ENCODE measurements at regions not wholly inside any gene's neighbourhood (a gene's known extent, or its start where the extent isn't known, plus 50 kb on each side); places are given as distances from the start of the nearest gene placed in this dataset.

- Histone ChIP-seq H3K36me3 (ENCODE audit: control insufficient read depth in 2 of 2, extremely low read depth in 1 of 2, insufficient read depth in 1 of 2, low read length in 1 of 2) (no peaks in the 10 kb centered on the region), H3K4me1 (ENCODE audit: control insufficient read depth in 1 of 2, extremely low read depth in 1 of 2, insufficient read depth in 2 of 2, low read length in 2 of 2) (no peaks in the 10 kb centered on the region), H3K27me3 (replicated peaks in 1 of 2; ENCODE audit: control insufficient read depth in 2 of 2, extremely low read depth in 1 of 2, insufficient read depth in 2 of 2, low read length in 1 of 2) (peaks cover 0 to 7% of the 10 kb centered on the region in 2 experiments), H3K9me3 (no peaks in the 10 kb centered on the region), H3K27ac (ENCODE audit: low read length) (no peak overlapping the region), H3K4me3 (ENCODE audit: control insufficient read depth in 1 of 2, extremely low read depth in 1 of 2, low read length in 1 of 2) (no peak overlapping the region)
- DNase-seq (no peak), ATAC-seq (replicated peaks in 1 of 4) (no peak)
- ChIA-PET POLR2A (no interaction called here), CTCF (no interaction called here)
- Mint-ChIP-seq H3K27ac (no peak overlapping the region), H3K4me3 (no peak overlapping the region), H3K4me1 (no peaks in the 10 kb centered on the region), H3K27me3 (peaks cover 0 to 3% of the 10 kb centered on the region in 2 donors), H3K36me3 (no peaks in the 10 kb centered on the region), H3K9me3 (no peaks in the 10 kb centered on the region)
- 83% methylated on average over 7 of the region's 8 CpGs for whole genome bisulfite sequencing (ENCODE audit: insufficient coverage)
Observed at GRCh38 chr10:78262860-78263259, 229.2 kb downstream of the RPS24 start.

GRCh38 chr10:78263521-78263988 lies 229.9 kb downstream of the RPS24 start:
- H3K9me3 ChIP-seq, result no peaks in the 10 kb centered on the region
- 96% methylated on average over 4 of the region's 5 CpGs for WGBS (ENCODE audit: insufficient coverage)
- no peaks in the 10 kb centered on the region for H3K4me1 ChIP-seq (ENCODE audit: control insufficient read depth in 1 of 2, extremely low read depth in 1 of 2, insufficient read depth in 2 of 2, low read length in 2 of 2)
- DNase-seq (no peak), ATAC-seq (replicated peaks in 1 of 4) (no peak)
- ChIA-PET POLR2A (interaction anchor here in 1 of 2 donors (0.6 kb wide), 1 partner anchor 480 kb away, joined by 12 read pairs; no protein-coding TSS in a partner anchor), CTCF (no interaction called here)
- H3K27ac ChIP-seq (ENCODE audit: low read length), result no peak overlapping the region
- no peak overlapping the region for H3K27ac Mint-ChIP-seq
- H3K36me3 ChIP-seq (ENCODE audit: control insufficient read depth in 2 of 2, extremely low read depth in 1 of 2, insufficient read depth in 1 of 2, low read length in 1 of 2), result no peaks in the 10 kb centered on the region
- no peaks in the 10 kb centered on the region for H3K36me3 Mint-ChIP-seq
- peaks cover 0 to 3% of the 10 kb centered on the region in 2 donors for H3K27me3 Mint-ChIP-seq
- H3K27me3 ChIP-seq (replicated peaks in 1 of 2; ENCODE audit: control insufficient read depth in 2 of 2, extremely low read depth in 1 of 2, insufficient read depth in 2 of 2, low read length in 1 of 2), result peaks cover 0 to 3% of the 10 kb centered on the region in 2 experiments
- no peaks in the 10 kb centered on the region for H3K4me1 Mint-ChIP-seq
- H3K4me3 Mint-ChIP-seq, result no peak overlapping the region
- H3K4me3 ChIP-seq (ENCODE audit: control insufficient read depth in 1 of 2, extremely low read depth in 1 of 2, low read length in 1 of 2), result no peak overlapping the region
- H3K9me3 Mint-ChIP-seq, result no peaks in the 10 kb centered on the region

GRCh38 chr10:78264361-78264760 lies 230.7 kb downstream of the RPS24 start:
- no peaks in the 10 kb centered on the region for H3K36me3 ChIP-seq (ENCODE audit: control insufficient read depth in 2 of 2, extremely low read depth in 1 of 2, insufficient read depth in 1 of 2, low read length in 1 of 2)
- no CpG with 5 or more reads among the region's 3 CpGs for WGBS (ENCODE audit: insufficient coverage)
- Mint-ChIP-seq H3K27me3 (peaks cover 0 to 3% of the 10 kb centered on the region in 2 donors), H3K9me3 (no peaks in the 10 kb centered on the region), H3K4me3 (no peak overlapping the region), H3K27ac (no peak overlapping the region), H3K4me1 (no peaks in the 10 kb centered on the region), H3K36me3 (no peaks in the 10 kb centered on the region)
- H3K4me3 ChIP-seq (ENCODE audit: control insufficient read depth in 1 of 2, extremely low read depth in 1 of 2, low read length in 1 of 2), result no peak overlapping the region
- DNase-seq (no peak), ATAC-seq (replicated peaks in 1 of 4) (no peak)
- no peaks in the 10 kb centered on the region for H3K9me3 ChIP-seq
- ChIA-PET POLR2A (no interaction called here), CTCF (no interaction called here)
- no peaks in the 10 kb centered on the region for H3K4me1 ChIP-seq (ENCODE audit: control insufficient read depth in 1 of 2, extremely low read depth in 1 of 2, insufficient read depth in 2 of 2, low read length in 2 of 2)
- H3K27me3 ChIP-seq (replicated peaks in 1 of 2; ENCODE audit: control insufficient read depth in 2 of 2, extremely low read depth in 1 of 2, insufficient read depth in 2 of 2, low read length in 1 of 2), result peaks cover 0 to 3% of the 10 kb centered on the region in 2 experiments
- H3K27ac ChIP-seq (ENCODE audit: low read length), result no peak overlapping the region

GRCh38 chr10:78266741-78267469 lies 233.2 kb downstream of the RPS24 start:
- Mint-ChIP-seq H3K36me3 (no peaks in the 10 kb centered on the region), H3K4me3 (no peak overlapping the region), H3K9me3 (no peaks in the 10 kb centered on the region), H3K4me1 (no peaks in the 10 kb centered on the region), H3K27ac (no peak overlapping the region), H3K27me3 (no peaks in the 10 kb centered on the region)
- H3K9me3 ChIP-seq, result no peaks in the 10 kb centered on the region
- H3K36me3 ChIP-seq (ENCODE audit: control insufficient read depth in 2 of 2, extremely low read depth in 1 of 2, insufficient read depth in 1 of 2, low read length in 1 of 2), result no peaks in the 10 kb centered on the region
- CTCF ChIA-PET, result no interaction called here
- ATAC-seq (replicated peaks in 1 of 4), result no peak
- POLR2A ChIA-PET, result no interaction called here
- no peak overlapping the region for H3K4me3 ChIP-seq (ENCODE audit: control insufficient read depth in 1 of 2, extremely low read depth in 1 of 2, low read length in 1 of 2)
- peaks cover 0 to 4% of the 10 kb centered on the region in 2 experiments for H3K27me3 ChIP-seq (replicated peaks in 1 of 2; ENCODE audit: control insufficient read depth in 2 of 2, extremely low read depth in 1 of 2, insufficient read depth in 2 of 2, low read length in 1 of 2)
- H3K4me1 ChIP-seq (ENCODE audit: control insufficient read depth in 1 of 2, extremely low read depth in 1 of 2, insufficient read depth in 2 of 2, low read length in 2 of 2), result no peaks in the 10 kb centered on the region
- 65% methylated on average over 4 of the region's 10 CpGs for WGBS (ENCODE audit: insufficient coverage)
- DNase-seq, result no peak
- H3K27ac ChIP-seq (ENCODE audit: low read length), result no peak overlapping the region

- H3K4me1 ChIP-seq (ENCODE audit: control insufficient read depth in 1 of 2, extremely low read depth in 1 of 2, insufficient read depth in 2 of 2, low read length in 2 of 2), result no peaks in the 10 kb centered on the region
- no peak for ATAC-seq (replicated peaks in 1 of 4)
- H3K27me3 ChIP-seq (replicated peaks in 1 of 2; ENCODE audit: control insufficient read depth in 2 of 2, extremely low read depth in 1 of 2, insufficient read depth in 2 of 2, low read length in 1 of 2), result peaks cover 0 to 9% of the 10 kb centered on the region in 2 experiments
- POLR2A ChIA-PET, result no interaction called here
- Mint-ChIP-seq H3K4me3 (no peak overlapping the region), H3K4me1 (no peaks in the 10 kb centered on the region), H3K9me3 (no peaks in the 10 kb centered on the region), H3K27ac (no peak overlapping the region), H3K27me3 (no peaks in the 10 kb centered on the region), H3K36me3 (no peaks in the 10 kb centered on the region)
- WGBS (ENCODE audit: insufficient coverage), result 77% methylated on average over 3 of the region's 3 CpGs
- H3K9me3 ChIP-seq, result no peaks in the 10 kb centered on the region
- H3K27ac ChIP-seq (ENCODE audit: low read length), result no peak overlapping the region
- no peaks in the 10 kb centered on the region for H3K36me3 ChIP-seq (ENCODE audit: control insufficient read depth in 2 of 2, extremely low read depth in 1 of 2, insufficient read depth in 1 of 2, low read length in 1 of 2)
- no peak for DNase-seq
- CTCF ChIA-PET, result no interaction called here
- no peak overlapping the region for H3K4me3 ChIP-seq (ENCODE audit: control insufficient read depth in 1 of 2, extremely low read depth in 1 of 2, low read length in 1 of 2)
Observed at GRCh38 chr10:78267598-78267997, 233.9 kb downstream of the RPS24 start.

GRCh38 chr10:78269060-78269459 lies 235.4 kb downstream of the RPS24 start:
- Mint-ChIP-seq H3K36me3 (no peaks in the 10 kb centered on the region), H3K4me3 (no peak overlapping the region), H3K27ac (no peak overlapping the region), H3K27me3 (peaks cover 0 to 2% of the 10 kb centered on the region in 2 donors), H3K9me3 (no peaks in the 10 kb centered on the region), H3K4me1 (no peaks in the 10 kb centered on the region)
- POLR2A ChIA-PET, result no interaction called here
- DNase-seq (no peak), ATAC-seq (replicated peaks in 1 of 4) (no peak)
- H3K27ac ChIP-seq (ENCODE audit: low read length), result no peak overlapping the region
- CTCF ChIA-PET, result no interaction called here
- no peaks in the 10 kb centered on the region for H3K4me1 ChIP-seq (ENCODE audit: control insufficient read depth in 1 of 2, extremely low read depth in 1 of 2, insufficient read depth in 2 of 2, low read length in 2 of 2)
- peaks cover 0 to 13% of the 10 kb centered on the region in 2 experiments for H3K27me3 ChIP-seq (replicated peaks in 1 of 2; ENCODE audit: control insufficient read depth in 2 of 2, extremely low read depth in 1 of 2, insufficient read depth in 2 of 2, low read length in 1 of 2)
- no peaks in the 10 kb centered on the region for H3K36me3 ChIP-seq (ENCODE audit: control insufficient read depth in 2 of 2, extremely low read depth in 1 of 2, insufficient read depth in 1 of 2, low read length in 1 of 2)
- no peaks in the 10 kb centered on the region for H3K9me3 ChIP-seq
- no peak overlapping the region for H3K4me3 ChIP-seq (ENCODE audit: control insufficient read depth in 1 of 2, extremely low read depth in 1 of 2, low read length in 1 of 2)
- no CpG with 5 or more reads among the region's 2 CpGs for WGBS (ENCODE audit: insufficient coverage)

- ATAC-seq (replicated peaks in 1 of 4), result no peak
- Histone ChIP-seq H3K4me3 (ENCODE audit: control insufficient read depth in 1 of 2, extremely low read depth in 1 of 2, low read length in 1 of 2) (no peak overlapping the region), H3K36me3 (ENCODE audit: control insufficient read depth in 2 of 2, extremely low read depth in 1 of 2, insufficient read depth in 1 of 2, low read length in 1 of 2) (no peaks in the 10 kb centered on the region), H3K27ac (ENCODE audit: low read length) (no peak overlapping the region), H3K4me1 (ENCODE audit: control insufficient read depth in 1 of 2, extremely low read depth in 1 of 2, insufficient read depth in 2 of 2, low read length in 2 of 2) (no peaks in the 10 kb centered on the region), H3K9me3 (no peaks in the 10 kb centered on the region), H3K27me3 (replicated peaks in 1 of 2; ENCODE audit: control insufficient read depth in 2 of 2, extremely low read depth in 1 of 2, insufficient read depth in 2 of 2, low read length in 1 of 2) (peaks cover 0 to 21% of the 10 kb centered on the region in 2 experiments)
- no peak overlapping the region for H3K4me3 Mint-ChIP-seq
- H3K27ac Mint-ChIP-seq, result no peak overlapping the region
- no peaks in the 10 kb centered on the region for H3K9me3 Mint-ChIP-seq
- no peak for DNase-seq
- POLR2A ChIA-PET, result no interaction called here
- no peaks in the 10 kb centered on the region for H3K36me3 Mint-ChIP-seq
- CTCF ChIA-PET, result no interaction called here
- H3K27me3 Mint-ChIP-seq, result peaks cover 2 to 3% of the 10 kb centered on the region in 2 donors
- H3K4me1 Mint-ChIP-seq, result no peaks in the 10 kb centered on the region
Observed at GRCh38 chr10:78272329-78272728, 238.7 kb downstream of the RPS24 start.

All from T-cell (primary cell).